ENCODE measurements at regions not wholly inside any gene's neighbourhood (a gene's known extent, or its start where the extent isn't known, plus 50 kb on each side); places are given as distances from the start of the nearest gene placed in this dataset.

DNA sequence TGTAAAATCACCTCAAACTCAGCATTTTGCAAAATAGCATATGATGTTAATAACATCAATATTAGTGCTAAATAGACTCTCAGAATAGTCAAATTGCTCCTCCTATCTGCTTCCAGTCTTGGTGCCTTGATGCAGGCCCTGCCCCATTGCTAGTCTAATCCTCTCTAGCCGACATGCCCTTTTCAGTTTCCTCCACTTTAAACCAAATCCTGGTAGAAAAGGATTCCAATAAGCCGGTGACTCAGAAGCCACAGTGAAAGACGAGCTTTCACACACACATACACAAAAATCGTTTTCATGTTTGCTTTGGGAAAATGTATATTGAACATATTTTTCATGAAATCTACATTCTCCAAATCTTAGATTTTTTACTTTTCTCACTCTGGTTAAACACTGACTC lies 203.1 kb downstream of the LMBRD1 start:
- Mint-ChIP-seq H3K4me1 (no peaks in the 10 kb centered on the region), H3K9me3 (no peaks in the 10 kb centered on the region), H3K36me3 (ENCODE audit: low read depth) (no peaks in the 10 kb centered on the region), H3K27me3 (ENCODE audit: insufficient read depth, low read depth, poor library complexity) (peaks cover 2% of the 10 kb centered on the region), H3K27ac (no peak overlapping the region), H3K4me3 (no peak overlapping the region)
- no peaks in the 10 kb centered on the region for H3K9me2 ChIP-seq (ENCODE audit: insufficient read depth)
- H3F3A ChIP-seq (replicated peaks; ENCODE audit: low read depth), result no peaks in the 10 kb centered on the region
- H3K27me3 ChIP-seq (ENCODE audit: insufficient read depth), result no peaks in the 10 kb centered on the region
- no peaks in the 10 kb centered on the region for H3K79me2 ChIP-seq (replicated peaks; ENCODE audit: insufficient read depth)
- no peaks in the 10 kb centered on the region for H3K36me3 ChIP-seq (ENCODE audit: insufficient read depth)
- H3K27ac ChIP-seq (ENCODE audit: low read depth), result no peak overlapping the region
- TF ChIP-seq JUNB (IDR thresholded peaks at IDR 0.05; ENCODE audit: unreplicated experiment) (no peak), STAT1 (IDR thresholded peaks at IDR 0.05; ENCODE audit: unreplicated experiment) (no peak), EZH2phosphoT487 (IDR thresholded peaks at IDR 0.05; ENCODE audit: unreplicated experiment) (no peak)
- TF ChIP-seq, protein P1, sequence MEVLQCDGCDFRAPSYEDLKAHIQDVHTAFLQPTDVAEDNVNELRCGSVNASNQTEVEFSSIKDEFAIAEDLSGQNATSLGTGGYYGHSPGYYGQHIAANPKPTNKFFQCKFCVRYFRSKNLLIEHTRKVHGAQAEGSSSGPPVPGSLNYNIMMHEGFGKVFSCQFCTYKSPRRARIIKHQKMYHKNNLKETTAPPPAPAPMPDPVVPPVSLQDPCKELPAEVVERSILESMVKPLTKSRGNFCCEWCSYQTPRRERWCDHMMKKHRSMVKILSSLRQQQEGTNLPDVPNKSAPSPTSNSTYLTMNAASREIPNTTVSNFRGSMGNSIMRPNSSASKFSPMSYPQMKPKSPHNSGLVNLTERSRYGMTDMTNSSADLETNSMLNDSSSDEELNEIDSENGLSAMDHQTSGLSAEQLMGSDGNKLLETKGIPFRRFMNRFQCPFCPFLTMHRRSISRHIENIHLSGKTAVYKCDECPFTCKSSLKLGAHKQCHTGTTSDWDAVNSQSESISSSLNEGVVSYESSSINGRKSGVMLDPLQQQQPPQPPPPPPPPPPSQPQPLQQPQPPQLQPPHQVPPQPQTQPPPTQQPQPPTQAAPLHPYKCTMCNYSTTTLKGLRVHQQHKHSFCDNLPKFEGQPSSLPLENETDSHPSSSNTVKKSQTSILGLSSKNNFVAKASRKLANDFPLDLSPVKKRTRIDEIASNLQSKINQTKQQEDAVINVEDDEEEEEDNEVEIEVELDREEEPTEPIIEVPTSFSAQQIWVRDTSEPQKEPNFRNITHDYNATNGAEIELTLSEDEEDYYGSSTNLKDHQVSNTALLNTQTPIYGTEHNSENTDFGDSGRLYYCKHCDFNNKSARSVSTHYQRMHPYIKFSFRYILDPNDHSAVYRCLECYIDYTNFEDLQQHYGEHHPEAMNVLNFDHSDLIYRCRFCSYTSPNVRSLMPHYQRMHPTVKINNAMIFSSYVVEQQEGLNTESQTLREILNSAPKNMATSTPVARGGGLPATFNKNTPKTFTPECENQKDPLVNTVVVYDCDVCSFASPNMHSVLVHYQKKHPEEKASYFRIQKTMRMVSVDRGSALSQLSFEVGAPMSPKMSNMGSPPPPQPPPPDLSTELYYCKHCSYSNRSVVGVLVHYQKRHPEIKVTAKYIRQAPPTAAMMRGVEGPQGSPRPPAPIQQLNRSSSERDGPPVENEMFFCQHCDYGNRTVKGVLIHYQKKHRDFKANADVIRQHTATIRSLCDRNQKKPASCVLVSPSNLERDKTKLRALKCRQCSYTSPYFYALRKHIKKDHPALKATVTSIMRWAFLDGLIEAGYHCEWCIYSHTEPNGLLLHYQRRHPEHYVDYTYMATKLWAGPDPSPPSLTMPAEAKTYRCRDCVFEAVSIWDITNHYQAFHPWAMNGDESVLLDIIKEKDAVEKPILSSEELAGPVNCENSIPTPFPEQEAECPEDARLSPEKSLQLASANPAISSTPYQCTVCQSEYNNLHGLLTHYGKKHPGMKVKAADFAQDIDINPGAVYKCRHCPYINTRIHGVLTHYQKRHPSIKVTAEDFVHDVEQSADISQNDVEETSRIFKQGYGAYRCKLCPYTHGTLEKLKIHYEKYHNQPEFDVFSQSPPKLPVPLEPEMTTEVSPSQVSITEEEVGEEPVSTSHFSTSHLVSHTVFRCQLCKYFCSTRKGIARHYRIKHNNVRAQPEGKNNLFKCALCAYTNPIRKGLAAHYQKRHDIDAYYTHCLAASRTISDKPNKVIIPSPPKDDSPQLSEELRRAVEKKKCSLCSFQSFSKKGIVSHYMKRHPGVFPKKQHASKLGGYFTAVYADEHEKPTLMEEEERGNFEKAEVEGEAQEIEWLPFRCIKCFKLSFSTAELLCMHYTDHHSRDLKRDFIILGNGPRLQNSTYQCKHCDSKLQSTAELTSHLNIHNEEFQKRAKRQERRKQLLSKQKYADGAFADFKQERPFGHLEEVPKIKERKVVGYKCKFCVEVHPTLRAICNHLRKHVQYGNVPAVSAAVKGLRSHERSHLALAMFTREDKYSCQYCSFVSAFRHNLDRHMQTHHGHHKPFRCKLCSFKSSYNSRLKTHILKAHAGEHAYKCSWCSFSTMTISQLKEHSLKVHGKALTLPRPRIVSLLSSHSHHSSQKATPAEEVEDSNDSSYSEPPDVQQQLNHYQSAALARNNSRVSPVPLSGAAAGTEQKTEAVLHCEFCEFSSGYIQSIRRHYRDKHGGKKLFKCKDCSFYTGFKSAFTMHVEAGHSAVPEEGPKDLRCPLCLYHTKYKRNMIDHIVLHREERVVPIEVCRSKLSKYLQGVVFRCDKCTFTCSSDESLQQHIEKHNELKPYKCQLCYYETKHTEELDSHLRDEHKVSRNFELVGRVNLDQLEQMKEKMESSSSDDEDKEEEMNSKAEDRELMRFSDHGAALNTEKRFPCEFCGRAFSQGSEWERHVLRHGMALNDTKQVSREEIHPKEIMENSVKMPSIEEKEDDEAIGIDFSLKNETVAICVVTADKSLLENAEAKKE (CRISPR knock-in tag; IDR thresholded peaks at IDR 0.05), result no peak
- H3K4me1 ChIP-seq (ENCODE audit: insufficient read depth), result no peaks in the 10 kb centered on the region
- no peak overlapping the region for H2AFZ ChIP-seq
- no peak for DNase-seq (ENCODE audit: low spot score)
- no peaks in the 10 kb centered on the region for H4K20me1 ChIP-seq (replicated peaks; ENCODE audit: insufficient read depth)
- ATAC-seq, result no peak
- no peak overlapping the region for H3K4me2 ChIP-seq
- no peak overlapping the region for H3K4me3 ChIP-seq

DNA sequence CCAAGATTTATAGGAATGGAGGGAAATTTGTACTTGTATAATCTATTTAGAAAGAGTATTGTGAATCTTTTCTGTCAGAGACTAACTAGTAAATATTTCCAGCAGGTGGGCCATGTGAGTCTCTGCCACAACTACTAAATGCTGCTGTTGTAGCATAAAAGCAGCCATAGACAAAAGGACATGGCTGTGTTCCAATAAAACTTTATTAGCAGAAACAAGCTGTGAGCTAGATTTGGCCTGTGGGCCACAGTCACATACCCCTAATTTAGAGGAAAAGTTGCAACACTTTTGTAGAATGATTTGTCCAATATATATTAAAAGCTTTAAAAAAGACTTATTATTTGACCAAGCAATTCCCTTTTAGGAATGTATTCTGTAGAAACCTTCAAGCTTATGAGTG lies 207.2 kb downstream of the LMBRD1 start:
- Mint-ChIP-seq H3K27me3 (ENCODE audit: insufficient read depth, low read depth, poor library complexity) (peaks cover 2% of the 10 kb centered on the region), H3K9me3 (no peaks in the 10 kb centered on the region), H3K4me1 (0 out of 3 replicates have a peak, but pooled peaks cover 3% of the 10 kb centered on the region), H3K4me3 (no peak overlapping the region), H3K27ac (no peak overlapping the region), H3K36me3 (ENCODE audit: low read depth) (no peaks in the 10 kb centered on the region)
- Histone ChIP-seq H3F3A (replicated peaks; ENCODE audit: low read depth) (no peaks in the 10 kb centered on the region), H3K27me3 (ENCODE audit: insufficient read depth) (no peaks in the 10 kb centered on the region), H3K36me3 (ENCODE audit: insufficient read depth) (no peaks in the 10 kb centered on the region), H2AFZ (no peak overlapping the region), H3K27ac (ENCODE audit: low read depth) (no peak overlapping the region), H3K4me3 (no peak overlapping the region), H3K9me2 (ENCODE audit: insufficient read depth) (no peaks in the 10 kb centered on the region), H3K79me2 (replicated peaks; ENCODE audit: insufficient read depth) (no peaks in the 10 kb centered on the region), H3K4me1 (ENCODE audit: insufficient read depth) (no peaks in the 10 kb centered on the region), H4K20me1 (replicated peaks; ENCODE audit: insufficient read depth) (no peaks in the 10 kb centered on the region), H3K4me2 (no peak overlapping the region)
- no peak for DNase-seq (ENCODE audit: low spot score)
- no peak for ATAC-seq
- no peak for TF ChIP-seq JUNB (IDR thresholded peaks at IDR 0.05; ENCODE audit: unreplicated experiment)
- TF ChIP-seq, protein P2, sequence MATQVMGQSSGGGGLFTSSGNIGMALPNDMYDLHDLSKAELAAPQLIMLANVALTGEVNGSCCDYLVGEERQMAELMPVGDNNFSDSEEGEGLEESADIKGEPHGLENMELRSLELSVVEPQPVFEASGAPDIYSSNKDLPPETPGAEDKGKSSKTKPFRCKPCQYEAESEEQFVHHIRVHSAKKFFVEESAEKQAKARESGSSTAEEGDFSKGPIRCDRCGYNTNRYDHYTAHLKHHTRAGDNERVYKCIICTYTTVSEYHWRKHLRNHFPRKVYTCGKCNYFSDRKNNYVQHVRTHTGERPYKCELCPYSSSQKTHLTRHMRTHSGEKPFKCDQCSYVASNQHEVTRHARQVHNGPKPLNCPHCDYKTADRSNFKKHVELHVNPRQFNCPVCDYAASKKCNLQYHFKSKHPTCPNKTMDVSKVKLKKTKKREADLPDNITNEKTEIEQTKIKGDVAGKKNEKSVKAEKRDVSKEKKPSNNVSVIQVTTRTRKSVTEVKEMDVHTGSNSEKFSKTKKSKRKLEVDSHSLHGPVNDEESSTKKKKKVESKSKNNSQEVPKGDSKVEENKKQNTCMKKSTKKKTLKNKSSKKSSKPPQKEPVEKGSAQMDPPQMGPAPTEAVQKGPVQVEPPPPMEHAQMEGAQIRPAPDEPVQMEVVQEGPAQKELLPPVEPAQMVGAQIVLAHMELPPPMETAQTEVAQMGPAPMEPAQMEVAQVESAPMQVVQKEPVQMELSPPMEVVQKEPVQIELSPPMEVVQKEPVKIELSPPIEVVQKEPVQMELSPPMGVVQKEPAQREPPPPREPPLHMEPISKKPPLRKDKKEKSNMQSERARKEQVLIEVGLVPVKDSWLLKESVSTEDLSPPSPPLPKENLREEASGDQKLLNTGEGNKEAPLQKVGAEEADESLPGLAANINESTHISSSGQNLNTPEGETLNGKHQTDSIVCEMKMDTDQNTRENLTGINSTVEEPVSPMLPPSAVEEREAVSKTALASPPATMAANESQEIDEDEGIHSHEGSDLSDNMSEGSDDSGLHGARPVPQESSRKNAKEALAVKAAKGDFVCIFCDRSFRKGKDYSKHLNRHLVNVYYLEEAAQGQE (IDR thresholded peaks at IDR 0.05; ENCODE audit: unreplicated experiment), result no peak
- TF ChIP-seq EZH2 (IDR thresholded peaks at IDR 0.05; ENCODE audit: low read depth, unreplicated experiment), result no peak
- TF ChIP-seq CREB1 (CRISPR knock-in tag; IDR thresholded peaks at IDR 0.05; ENCODE audit: low read depth), result no peak
- no peak for TF ChIP-seq NANOG (IDR thresholded peaks at IDR 0.05; ENCODE audit: borderline replicate concordance)
- TF ChIP-seq STAT1 (IDR thresholded peaks at IDR 0.05; ENCODE audit: unreplicated experiment), result no peak
- no peak for TF ChIP-seq ZNF331 (CRISPR knock-in tag; IDR thresholded peaks at IDR 0.05; ENCODE audit: low read depth)
- TF ChIP-seq, protein P3, sequence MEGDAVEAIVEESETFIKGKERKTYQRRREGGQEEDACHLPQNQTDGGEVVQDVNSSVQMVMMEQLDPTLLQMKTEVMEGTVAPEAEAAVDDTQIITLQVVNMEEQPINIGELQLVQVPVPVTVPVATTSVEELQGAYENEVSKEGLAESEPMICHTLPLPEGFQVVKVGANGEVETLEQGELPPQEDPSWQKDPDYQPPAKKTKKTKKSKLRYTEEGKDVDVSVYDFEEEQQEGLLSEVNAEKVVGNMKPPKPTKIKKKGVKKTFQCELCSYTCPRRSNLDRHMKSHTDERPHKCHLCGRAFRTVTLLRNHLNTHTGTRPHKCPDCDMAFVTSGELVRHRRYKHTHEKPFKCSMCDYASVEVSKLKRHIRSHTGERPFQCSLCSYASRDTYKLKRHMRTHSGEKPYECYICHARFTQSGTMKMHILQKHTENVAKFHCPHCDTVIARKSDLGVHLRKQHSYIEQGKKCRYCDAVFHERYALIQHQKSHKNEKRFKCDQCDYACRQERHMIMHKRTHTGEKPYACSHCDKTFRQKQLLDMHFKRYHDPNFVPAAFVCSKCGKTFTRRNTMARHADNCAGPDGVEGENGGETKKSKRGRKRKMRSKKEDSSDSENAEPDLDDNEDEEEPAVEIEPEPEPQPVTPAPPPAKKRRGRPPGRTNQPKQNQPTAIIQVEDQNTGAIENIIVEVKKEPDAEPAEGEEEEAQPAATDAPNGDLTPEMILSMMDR (conservative IDR thresholded peaks at IDR 0.05; ENCODE audit: low read depth in 2 of 2), result no peak
- no peak for TF ChIP-seq ZNF114 (CRISPR knock-in tag; IDR thresholded peaks at IDR 0.05)
- no peak for TF ChIP-seq EZH2phosphoT487 (IDR thresholded peaks at IDR 0.05; ENCODE audit: unreplicated experiment)
